ENCODE measurements at regions not wholly inside any gene's neighbourhood (a gene's known extent, or its start where the extent isn't known, plus 50 kb on each side); places are given as distances from the start of the nearest gene placed in this dataset.
"Not testable (repeated sequence)": the region's sequence is repeated elsewhere in the genome, so short reads cannot be mapped to it uniquely, and the experiment has no call there.

DNA sequence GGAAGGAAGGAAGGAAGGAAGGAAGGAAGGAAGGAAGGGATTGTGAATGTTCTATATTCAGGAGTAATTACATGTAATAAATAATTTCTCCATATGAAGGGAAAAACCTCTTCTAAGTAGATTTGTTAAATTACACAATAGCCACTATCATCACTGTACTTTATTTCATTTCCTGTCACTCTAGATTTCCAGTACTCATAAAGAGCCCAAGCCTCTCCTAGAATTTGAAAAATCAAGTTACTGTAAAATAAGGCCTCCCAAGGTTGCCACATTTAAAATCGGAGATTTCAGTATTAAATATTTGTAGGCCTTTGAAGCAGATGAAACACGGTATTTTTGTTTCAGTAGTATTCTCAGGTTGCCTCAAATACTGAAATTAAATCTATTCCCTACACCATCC lies 499.0 kb downstream of the CDH10 start:
- no peak for FAIRE-seq

DNA sequence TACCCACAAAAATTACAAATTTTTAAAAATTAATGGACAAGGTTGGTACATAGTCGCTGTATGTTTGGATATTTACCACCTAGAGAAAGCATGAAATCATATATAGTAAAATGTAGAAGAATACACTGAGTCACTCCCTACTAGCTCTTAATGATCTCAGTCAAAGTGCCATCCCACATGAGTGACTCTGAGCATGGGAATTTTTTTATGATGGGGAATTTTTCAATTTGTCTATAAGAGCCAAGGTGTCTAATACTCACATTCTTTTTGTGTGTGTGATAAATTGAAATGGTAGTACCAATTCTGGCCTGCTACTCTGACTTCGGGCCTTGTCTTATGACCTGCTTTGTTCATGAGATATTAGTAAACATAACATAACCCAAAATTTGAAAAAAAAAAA lies 483.2 kb downstream of the CDH10 start:
- no peak for FAIRE-seq

DNA sequence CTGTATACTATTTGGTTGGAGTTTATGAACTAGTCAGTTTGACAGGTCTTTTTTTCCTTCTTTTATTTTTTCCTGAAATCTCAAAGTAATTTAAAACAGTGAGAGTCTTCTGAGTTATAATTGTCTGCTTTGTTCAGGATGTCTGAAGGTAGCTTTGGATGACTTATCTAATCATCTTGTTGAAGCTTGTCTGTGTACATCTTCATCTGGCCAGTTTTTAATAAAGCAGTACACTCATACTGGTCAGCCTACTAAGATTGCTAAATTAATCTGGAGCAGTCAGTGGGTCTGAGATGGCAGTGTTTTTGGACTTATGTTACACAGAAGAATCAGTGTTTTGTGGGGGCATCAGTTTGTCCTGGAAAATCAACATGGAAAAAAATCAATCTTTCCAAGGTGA lies 482.4 kb downstream of the CDH10 start:
- FAIRE-seq: no peak

DNA sequence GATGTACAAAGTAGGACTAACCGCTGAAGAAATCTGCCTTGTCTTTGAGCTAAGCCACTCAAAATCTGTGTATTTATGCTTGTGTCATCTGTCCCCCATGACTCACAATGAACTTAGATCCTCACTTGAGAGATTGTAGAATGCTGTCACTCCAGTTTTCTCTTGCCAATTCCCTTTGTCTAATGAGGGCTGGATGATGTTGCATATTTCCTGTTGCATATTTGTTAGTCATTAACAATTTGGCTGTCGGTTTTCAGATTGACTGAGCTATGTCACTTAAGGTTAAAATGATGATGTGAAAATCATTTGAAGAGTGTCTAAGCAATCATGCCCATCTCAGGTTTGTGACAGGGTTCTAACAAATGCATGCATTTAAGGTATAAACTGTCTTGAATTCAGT lies 481.7 kb downstream of the CDH10 start:
- FAIRE-seq: no peak

GRCh38 chr5:24167806-24168205 lies 477.0 kb downstream of the CDH10 start:
- no peak for FAIRE-seq

DNA sequence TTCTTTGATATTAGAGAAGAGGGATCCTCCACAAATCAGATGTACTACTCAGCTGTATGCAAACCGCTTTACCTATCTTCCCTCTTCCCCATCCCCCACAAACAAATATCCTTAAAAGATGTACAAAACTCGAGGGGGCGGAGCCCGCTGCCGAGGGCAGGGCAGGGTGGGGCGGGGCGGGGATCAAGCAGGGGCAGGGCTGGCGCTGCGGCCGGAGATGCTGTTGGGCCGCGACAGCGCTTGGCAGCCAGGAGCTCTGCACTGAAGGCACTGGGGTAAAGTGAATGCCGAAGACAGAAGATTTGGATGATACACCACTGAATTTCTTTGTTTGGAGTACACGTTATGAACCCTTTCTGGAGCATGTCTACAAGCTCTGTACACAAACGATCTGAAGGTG lies 474.8 kb downstream of the CDH10 start:
- FAIRE-seq: no peak

DNA sequence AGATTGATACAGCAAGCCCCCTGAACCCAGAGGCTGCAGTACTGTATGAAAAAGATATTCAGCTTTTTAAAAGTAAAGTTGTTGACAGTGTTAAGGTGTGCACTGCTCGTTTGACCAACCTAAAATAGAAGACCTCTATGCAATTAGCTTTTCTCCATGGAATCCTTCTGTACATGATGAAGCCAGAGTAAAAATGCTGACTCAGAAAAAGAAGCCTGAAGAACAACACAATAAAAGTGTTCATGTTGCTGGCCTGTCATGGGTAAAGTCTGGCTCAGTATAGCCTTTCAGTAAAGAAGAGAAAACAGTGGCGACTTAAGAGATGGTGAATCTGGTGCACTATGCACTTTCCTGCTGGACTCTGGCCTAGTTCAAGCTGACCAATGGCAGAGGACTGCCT lies 473.8 kb downstream of the CDH10 start:
- not testable (repeated sequence) for FAIRE-seq

DNA sequence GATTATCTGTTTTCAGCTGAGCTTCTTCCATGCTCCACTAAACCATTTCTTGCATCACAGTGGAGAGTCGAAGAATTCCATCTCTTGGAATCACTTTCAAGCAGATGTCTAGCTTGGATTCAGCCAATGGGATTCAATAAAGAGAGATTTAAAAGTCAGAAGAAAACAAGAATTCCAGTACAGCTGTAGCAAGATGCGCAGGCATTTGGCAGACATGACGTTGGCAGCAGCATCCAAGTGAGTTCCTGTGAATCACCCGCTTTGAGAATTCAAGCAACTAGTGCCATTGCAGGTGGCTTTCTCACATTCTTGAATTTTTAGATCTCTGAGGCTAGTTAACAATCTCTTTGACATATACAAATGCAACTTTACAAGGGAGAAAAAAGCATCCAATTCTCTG lies 467.0 kb downstream of the CDH10 start:
- no peak for FAIRE-seq

- FAIRE-seq: no peak
Measured at GRCh38 chr5:24183981-24184380, 460.8 kb downstream of the CDH10 start.

GRCh38 chr5:24188216-24188925 lies 456.4 kb downstream of the CDH10 start:
- no peak for FAIRE-seq

DNA sequence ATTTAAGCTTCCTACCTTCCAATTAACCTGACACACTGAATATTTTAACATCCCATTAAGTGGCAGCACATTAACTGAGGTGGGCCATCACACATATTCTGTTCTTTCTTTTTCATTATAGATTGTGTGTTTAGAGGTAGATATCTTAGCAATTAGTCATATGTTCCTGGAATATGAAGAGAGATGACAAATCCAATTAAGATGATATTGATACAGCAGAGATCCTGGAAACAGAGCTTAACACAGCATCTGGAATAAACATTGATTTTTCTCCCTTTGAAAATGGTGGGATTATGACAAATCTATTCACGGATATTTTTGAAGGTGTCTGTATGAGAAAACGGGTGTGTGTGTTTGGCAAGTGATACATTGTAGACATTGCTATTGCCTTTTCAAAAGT lies 448.0 kb downstream of the CDH10 start:
- FAIRE-seq: no peak

DNA sequence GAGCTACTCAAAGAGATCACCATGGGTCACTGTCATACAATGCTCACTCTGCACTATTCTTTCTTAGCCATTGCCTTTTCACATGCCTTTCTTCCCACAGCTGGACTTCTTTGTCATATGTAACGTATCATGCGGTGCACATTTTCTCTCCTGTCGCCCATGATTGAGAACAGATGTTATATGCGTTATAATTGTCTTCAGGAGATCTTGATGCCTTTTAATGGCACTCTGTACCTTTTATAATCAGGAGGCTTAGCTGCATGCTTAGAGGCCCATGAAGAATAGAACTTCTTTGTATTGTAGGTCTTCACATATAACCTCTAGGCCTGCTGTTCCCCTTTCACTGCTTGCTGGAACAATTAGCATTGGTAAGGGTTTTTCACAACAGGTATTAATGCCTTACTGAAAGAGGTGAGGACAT lies 436.1 kb downstream of the CDH10 start:
- FAIRE-seq: no peak

DNA sequence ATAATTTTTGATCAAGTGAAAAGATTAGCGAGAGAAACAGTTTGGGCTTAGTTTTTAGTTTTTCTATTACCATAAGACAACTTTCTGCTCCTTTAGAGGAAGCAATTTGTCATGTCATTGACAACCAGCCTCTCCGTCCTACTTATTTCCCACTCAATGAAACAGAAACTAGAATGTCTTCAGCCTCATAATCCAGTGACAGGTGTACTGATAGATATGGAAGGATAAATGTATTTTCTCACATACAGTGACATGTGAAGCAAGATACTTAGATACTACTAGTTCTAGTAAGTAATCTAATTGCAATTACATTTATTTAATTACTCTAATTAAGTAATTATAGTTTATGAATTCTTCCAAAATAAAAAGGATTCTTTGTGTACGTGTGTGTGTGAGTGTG lies 429.7 kb downstream of the CDH10 start:
- no peak for FAIRE-seq

GRCh38 chr5:24222876-24223275 lies 421.9 kb downstream of the CDH10 start:
- no peak for FAIRE-seq

GRCh38 chr5:24225051-24225450 lies 419.7 kb downstream of the CDH10 start:
- FAIRE-seq: no peak

DNA sequence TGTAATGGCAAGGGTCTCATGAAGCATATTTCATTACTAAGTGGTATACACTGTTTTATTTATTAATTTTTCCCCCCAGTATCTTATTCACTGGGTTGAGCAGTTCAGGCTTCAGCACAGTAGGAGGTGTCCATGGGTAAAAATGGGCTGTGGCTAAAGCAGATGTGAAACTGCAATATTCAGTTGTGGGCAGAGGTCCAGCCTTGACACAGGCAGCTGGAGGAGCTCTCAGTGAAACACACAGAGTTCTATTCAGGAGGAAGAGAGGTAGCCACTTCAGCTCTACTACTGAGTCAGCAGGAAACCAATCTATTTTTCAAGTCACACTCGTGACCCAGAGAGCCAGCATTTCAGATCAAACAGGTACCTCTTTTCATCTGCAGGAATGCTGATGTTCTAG lies 418.3 kb downstream of the CDH10 start:
- FAIRE-seq: no peak

DNA sequence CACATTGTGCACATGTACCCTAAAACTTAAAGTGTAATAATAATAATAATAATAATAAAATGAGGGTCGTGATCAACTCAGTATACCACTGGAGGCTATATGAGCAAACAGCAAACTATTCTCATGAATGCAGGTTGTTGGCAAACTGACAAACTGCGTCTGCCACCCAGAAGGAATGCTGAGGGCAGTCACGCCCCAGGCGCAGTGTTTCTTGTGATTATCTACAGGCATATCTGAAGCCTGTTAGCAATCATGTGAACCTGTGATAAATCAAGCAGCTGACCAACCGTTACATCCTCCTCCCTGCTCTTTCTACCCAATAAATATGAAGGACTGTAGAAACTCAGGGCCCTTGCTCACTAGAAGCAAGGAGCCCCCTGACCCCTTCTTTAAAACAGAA lies 416.9 kb downstream of the CDH10 start:
- FAIRE-seq: not testable (repeated sequence)

GRCh38 chr5:24232041-24232440 lies 412.7 kb downstream of the CDH10 start:
- FAIRE-seq: no peak

DNA sequence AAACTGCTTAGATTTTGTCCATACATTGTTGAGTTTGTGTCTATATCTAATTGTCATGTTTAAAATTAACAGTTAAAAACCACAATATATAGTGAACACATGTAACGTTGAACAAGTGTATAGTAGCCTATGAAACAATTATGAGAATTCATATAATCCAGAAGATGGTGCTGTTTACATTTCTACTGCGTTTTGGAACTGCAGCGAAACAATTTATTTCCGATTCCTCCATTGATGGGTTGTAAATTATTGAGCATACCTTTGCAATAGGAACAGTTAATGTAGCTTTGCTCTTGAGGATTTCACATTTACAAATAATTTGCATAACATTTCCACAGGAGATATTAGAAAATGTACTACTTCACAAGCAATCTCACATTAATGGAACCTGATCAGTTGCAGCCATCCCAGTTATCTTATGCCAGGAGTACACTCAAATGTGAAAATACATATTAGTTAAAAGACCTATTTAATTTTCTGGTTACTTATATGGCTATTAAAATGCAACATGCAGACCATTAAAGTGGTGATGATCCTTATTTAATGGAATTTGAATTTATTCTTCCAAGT lies 411.8 kb downstream of the CDH10 start:
- no peak for FAIRE-seq

- FAIRE-seq: no peak
Measured at GRCh38 chr5:24235946-24236345, 408.8 kb downstream of the CDH10 start.

DNA sequence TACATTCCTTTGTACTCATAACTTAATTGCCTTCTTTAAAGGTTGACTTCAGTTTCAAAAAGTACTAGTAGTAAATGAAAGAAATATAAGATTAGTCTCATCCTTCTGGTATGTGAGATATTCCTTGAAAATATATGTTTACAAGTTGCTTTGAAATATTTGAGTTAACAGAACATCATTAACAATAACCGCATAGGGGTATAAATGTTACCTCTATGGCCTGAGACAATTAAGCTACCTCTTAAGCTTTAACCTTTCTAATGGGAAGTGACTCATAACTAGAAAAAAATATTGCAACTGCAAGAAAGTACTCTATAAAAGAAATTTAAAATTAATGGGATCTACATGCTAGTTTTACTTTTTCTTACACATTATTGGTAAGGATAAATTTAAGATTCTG lies 399.0 kb downstream of the CDH10 start:
- FAIRE-seq: no peak

DNA sequence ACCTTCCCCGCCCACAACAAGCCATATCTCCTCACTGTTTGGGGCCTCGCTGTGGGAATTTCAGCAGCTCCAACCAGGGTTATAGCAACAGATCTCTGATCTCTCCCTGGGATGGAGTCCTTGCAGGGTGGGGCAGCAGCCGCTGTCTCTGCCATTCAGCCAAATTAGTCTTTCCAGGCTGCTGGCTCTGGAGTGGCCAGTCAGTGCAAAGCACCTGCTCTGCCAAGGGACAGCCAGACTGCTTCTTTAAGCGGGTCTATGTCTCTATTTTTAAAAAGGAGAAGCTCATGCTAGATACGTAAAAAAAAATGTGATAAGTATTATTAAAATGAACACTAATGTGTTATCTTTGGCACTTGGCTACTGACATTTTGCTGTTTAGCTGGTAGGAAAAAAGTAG lies 380.2 kb downstream of the CDH10 start:
- FAIRE-seq: no peak

- no peak for FAIRE-seq
Measured at GRCh38 chr5:24265306-24265705, 379.5 kb downstream of the CDH10 start.

DNA sequence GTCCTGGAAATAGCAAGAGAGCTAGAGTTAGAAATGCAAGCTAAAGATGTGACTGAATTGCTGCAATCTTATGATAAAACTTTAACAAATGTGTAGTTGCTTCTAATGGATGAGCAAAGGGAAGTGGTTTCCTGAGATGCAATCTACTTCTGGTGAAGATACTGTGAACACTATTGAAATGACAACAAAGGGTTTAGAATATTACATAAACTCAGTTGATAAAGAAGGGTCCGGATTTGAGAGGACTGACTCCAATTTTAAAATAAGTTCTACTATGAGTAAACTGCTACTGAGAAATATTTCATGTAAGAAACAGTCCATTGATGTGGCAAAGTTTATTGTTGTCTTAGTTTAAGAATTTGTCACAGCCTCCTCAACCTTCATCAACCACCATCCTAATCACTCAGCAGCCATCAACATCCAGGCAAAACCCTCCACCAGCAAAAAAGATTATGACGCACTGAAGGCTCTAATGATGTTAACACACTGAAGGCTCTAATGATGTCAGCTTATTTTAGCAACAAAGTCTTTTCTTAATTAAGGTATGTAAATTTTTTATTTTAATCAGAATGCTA lies 376.2 kb downstream of the CDH10 start:
- no peak for FAIRE-seq

DNA sequence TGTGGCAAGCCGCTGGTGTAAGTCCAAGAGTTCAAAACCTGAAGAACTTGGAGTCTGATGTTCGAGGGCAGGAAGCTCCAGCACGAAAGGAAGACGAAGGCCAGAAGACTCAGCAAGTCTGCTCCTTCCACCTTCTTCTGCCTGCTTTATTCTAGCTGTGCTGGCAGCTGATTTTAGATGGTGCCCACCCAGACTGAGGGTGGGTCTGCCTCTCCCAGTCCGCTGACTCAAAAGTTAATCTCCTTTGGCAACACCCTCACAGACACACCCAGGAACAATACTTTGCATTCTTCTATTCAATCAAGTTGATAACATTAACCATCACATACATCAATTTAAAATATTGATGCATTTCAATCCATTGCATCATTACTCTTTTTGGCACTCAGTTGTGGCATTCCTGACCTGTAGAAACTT lies 373.1 kb downstream of the CDH10 start:
- FAIRE-seq: not testable (repeated sequence)

Measured in TTC549 (cell line).